Parathyroid adenoma (tissue), 2 donors: ENCODE measurements at regions not wholly inside any gene's neighbourhood (a gene's known extent, or its start where the extent isn't known, plus 50 kb on each side); places are given as distances from the start of the nearest gene placed in this dataset.

Experiments
- H2AFZ ChIP-seq: fragments of 300-600 bp; sonication (generic); one replicate; pipeline ENCODE4 v1.7.0; 2017; ENCODE audit warnings: antibody characterized with exemption, mild to moderate bottlenecking
- H3K27ac ChIP-seq: fragments of 300-600 bp; sonication (generic); one replicate; pipeline ENCODE4 v1.7.0; 2017
- H3K27me3 ChIP-seq: fragments of 300-600 bp; sonication (generic); one replicate; pipeline ENCODE4 v1.7.0; 2017; ENCODE audit warnings: low read length; ENCODE audit not compliant: control insufficient read depth, insufficient read depth
- H3K36me3 ChIP-seq: fragments of 300-600 bp; sonication (generic); one replicate; pipeline ENCODE4 v1.7.0; 2017; ENCODE audit warnings: low read length; ENCODE audit not compliant: control insufficient read depth, insufficient read depth
- H3K4me1 ChIP-seq: fragments of 300-600 bp; sonication (generic); one replicate; pipeline ENCODE4 v1.7.0; 2017; ENCODE audit warnings: control low read depth
- H3K4me2 ChIP-seq: fragments of 300-600 bp; sonication (generic); one replicate; pipeline ENCODE4 v1.7.0; 2017; ENCODE audit warnings: low read length
- H3K4me3 ChIP-seq: fragments of 300-600 bp; sonication (generic); one replicate; pipeline ENCODE4 v1.7.0; 2017; ENCODE audit warnings: low read depth, low read length
- H3K79me2 ChIP-seq: fragments of 300-600 bp; sonication (generic); one replicate; pipeline ENCODE4 v1.7.0; 2017; ENCODE audit warnings: control low read depth
- H3K9ac ChIP-seq: fragments of 300-600 bp; sonication (generic); one replicate; pipeline ENCODE4 v1.7.0; 2017; ENCODE audit warnings: mild to moderate bottlenecking
- H3K9me3 ChIP-seq: fragments of 300-600 bp; sonication (generic); one replicate; pipeline ENCODE4 v1.7.0; 2017; ENCODE audit warnings: low read length; ENCODE audit not compliant: control insufficient read depth
- TF ChIP-seq, protein P1 (sequence below): fragments of 300-600 bp; sonication (generic); IDR thresholded peaks from one replicate; pipeline ENCODE4 v1.7.0; 2017; ENCODE audit warnings: antibody characterized with exemption, mild to moderate bottlenecking
- donor health status: primary hyperparathyroidism.

DNA sequence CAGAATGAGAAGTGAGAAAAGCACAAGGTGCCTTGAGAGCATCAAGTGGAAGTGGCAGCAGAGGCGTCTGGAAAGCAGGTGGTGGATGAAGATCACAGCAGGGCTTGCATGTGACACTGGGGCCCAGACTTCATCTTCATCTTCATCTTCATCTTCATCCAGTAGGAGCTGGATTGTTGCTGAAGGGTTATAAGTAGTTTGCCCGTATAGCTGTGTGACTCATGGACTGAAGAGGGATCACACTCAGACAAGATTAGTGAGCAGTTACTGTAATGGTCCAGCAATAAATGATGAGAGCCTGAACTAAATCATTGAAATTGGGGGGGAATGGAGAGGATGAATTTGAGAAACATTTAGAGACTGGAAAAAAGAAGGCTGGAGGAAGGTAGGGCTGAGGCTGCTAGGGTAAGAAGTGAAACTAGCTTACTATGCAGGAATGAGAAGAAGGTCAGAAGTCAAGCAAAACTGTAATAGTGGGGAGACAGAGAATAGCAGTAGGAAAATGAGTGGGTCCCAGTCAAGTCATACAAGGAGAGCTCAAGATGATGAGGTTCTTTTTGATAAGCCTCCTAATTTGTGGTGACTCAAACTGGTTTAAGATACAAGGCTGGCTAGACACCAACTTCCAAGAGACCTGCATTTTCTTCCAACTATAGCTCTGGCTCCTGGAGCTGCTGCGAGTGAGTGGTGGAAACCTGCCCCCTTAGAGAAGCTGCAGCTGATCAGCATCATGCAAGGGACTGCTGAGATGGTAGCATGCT lies 92.3 kb upstream of the BEND6 start:
- TF ChIP-seq, protein P1, sequence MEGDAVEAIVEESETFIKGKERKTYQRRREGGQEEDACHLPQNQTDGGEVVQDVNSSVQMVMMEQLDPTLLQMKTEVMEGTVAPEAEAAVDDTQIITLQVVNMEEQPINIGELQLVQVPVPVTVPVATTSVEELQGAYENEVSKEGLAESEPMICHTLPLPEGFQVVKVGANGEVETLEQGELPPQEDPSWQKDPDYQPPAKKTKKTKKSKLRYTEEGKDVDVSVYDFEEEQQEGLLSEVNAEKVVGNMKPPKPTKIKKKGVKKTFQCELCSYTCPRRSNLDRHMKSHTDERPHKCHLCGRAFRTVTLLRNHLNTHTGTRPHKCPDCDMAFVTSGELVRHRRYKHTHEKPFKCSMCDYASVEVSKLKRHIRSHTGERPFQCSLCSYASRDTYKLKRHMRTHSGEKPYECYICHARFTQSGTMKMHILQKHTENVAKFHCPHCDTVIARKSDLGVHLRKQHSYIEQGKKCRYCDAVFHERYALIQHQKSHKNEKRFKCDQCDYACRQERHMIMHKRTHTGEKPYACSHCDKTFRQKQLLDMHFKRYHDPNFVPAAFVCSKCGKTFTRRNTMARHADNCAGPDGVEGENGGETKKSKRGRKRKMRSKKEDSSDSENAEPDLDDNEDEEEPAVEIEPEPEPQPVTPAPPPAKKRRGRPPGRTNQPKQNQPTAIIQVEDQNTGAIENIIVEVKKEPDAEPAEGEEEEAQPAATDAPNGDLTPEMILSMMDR = no peak
- no peak overlapping the region for H3K27ac ChIP-seq
- H3K36me3 ChIP-seq = no peaks in the 10 kb centered on the region
- H3K4me2 ChIP-seq = no peak overlapping the region
- no peak overlapping the region for H3K4me3 ChIP-seq
- H3K9ac ChIP-seq = no peak overlapping the region
- no peaks in the 10 kb centered on the region for H3K79me2 ChIP-seq
- H3K9me3 ChIP-seq = no peaks in the 10 kb centered on the region
- no peaks in the 10 kb centered on the region for H3K4me1 ChIP-seq
- no peaks in the 10 kb centered on the region for H3K27me3 ChIP-seq
- peak overlapping the region; percentile 16 for H2AFZ ChIP-seq

DNA sequence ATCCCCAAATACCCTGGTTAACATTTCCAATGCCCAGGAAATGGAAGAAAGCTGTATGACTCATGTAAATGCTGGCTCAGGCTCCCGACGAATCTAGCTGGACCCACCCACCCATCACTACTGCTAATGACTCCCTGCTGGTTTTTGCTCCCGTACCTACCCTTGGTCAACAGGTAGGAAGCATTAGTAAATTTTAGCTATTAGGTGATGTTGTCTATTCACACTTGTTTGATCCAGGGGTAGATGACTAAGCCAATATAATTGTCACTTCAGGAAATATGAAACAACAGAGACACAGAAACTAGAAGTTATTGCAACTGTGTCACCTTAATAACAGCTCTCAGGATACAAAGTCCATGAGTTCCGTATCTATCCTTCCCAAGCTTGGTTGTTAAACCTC lies 94.4 kb upstream of the BEND6 start:
- no peak overlapping the region for H3K4me2 ChIP-seq
- no peak overlapping the region for H3K9ac ChIP-seq
- no peak overlapping the region for H3K27ac ChIP-seq
- TF ChIP-seq, protein P1 = no peak
- H3K79me2 ChIP-seq = no peaks in the 10 kb centered on the region
- no peaks in the 10 kb centered on the region for H3K9me3 ChIP-seq
- no peak overlapping the region for H2AFZ ChIP-seq
- no peak overlapping the region for H3K4me3 ChIP-seq
- no peaks in the 10 kb centered on the region for H3K36me3 ChIP-seq
- H3K4me1 ChIP-seq = no peaks in the 10 kb centered on the region
- no peaks in the 10 kb centered on the region for H3K27me3 ChIP-seq

DNA sequence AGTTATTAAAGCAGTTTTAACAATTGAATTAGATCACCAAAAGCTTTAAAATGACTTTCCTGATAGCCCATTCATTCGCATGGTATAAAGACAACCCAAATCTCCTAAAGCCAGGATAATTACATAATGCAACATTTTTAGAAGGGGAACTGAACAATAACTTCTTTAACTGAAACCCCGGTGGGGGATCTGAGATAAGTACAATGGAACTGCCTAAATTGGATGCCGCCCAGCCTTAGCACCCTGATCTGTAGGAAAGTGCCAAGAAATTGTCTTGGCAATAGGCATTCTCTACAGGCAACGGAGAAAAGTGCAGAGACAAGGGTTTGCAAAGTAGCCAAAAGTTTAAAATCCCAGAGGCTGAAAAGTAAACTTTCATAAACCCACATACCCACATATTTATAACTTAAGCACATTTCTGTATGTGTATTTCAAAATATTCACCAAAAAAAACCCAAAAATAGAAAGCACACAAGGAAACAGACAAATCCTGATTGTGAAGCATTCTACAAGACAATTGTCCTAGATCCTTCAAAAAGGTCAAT lies 98.8 kb upstream of the BEND6 start:
- no peaks in the 10 kb centered on the region for H3K9me3 ChIP-seq
- H3K9ac ChIP-seq = no peak overlapping the region
- H3K36me3 ChIP-seq = no peaks in the 10 kb centered on the region
- TF ChIP-seq, protein P1 = no peak
- H3K4me3 ChIP-seq = no peak overlapping the region
- no peak overlapping the region for H3K4me2 ChIP-seq
- no peaks in the 10 kb centered on the region for H3K27me3 ChIP-seq
- H3K4me1 ChIP-seq = no peaks in the 10 kb centered on the region
- H2AFZ ChIP-seq = no peak overlapping the region
- no peaks in the 10 kb centered on the region for H3K79me2 ChIP-seq
- no peak overlapping the region for H3K27ac ChIP-seq

DNA sequence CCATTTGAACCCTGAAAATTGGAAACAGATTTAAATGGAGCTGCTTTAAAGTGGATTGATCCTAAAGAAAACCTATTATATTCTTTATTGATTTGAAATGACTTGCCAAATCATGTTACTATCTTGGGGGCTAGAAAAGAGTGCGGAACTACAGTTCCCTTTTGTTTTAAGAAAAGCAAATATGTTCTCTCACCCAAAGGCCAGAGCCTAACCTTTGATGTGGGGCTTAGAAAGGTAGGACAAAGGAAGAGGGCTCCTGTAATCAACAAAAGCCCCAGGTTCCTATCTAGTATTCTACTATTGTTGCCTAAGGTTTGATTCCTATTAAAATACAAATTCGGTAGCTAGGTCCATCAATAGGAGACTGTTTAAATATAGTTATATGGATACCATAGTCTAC lies 100.8 kb upstream of the BEND6 start:
- TF ChIP-seq, protein P1 = no peak

DNA sequence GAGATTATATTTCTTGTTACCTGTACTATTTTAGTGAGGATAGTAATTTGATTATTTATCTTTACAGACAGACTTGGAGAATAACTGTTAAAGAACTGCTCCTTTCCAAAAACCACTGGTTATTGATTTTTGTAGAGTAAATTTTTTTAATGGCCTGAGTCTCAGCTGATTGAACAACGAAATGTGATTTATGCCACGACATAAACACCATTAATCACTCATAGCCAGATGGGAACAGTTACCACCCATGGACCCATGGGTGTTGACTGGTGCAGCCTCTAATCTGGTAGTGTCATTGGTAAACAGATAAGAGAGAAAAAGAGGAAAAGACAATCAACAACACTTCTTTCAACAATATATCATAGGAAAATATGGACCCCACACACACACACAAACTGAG lies 101.4 kb upstream of the BEND6 start:
- Histone ChIP-seq H3K4me2 (no peak overlapping the region), H3K27me3 (no peaks in the 10 kb centered on the region), H2AFZ (no peak overlapping the region), H3K4me1 (no peaks in the 10 kb centered on the region), H3K4me3 (no peak overlapping the region), H3K9ac (no peak overlapping the region), H3K36me3 (no peaks in the 10 kb centered on the region), H3K9me3 (no peaks in the 10 kb centered on the region), H3K27ac (no peak overlapping the region), H3K79me2 (no peaks in the 10 kb centered on the region)
- TF ChIP-seq, protein P1 = no peak

More for the DNA sequence above, 100.8 kb upstream of the BEND6 start:
- H3K36me3 ChIP-seq = no peaks in the 10 kb centered on the region
- no peak overlapping the region for H3K9ac ChIP-seq
- H3K27me3 ChIP-seq = no peaks in the 10 kb centered on the region
- H3K4me1 ChIP-seq = no peaks in the 10 kb centered on the region
- H3K79me2 ChIP-seq = no peaks in the 10 kb centered on the region
- H3K4me2 ChIP-seq = no peak overlapping the region
- no peaks in the 10 kb centered on the region for H3K9me3 ChIP-seq
- no peak overlapping the region for H3K27ac ChIP-seq
- no peak overlapping the region for H2AFZ ChIP-seq
- H3K4me3 ChIP-seq = no peak overlapping the region
